H9 (cell line): ENCODE measurements at regions not wholly inside any gene's neighbourhood (a gene's known extent, or its start where the extent isn't known, plus 50 kb on each side); places are given as distances from the start of the nearest gene placed in this dataset.

Experiments used
- DNase-seq: peaks from one replicate; pipeline ENCODE4 v3.0.0-alpha.2; 2017
- H2AFZ ChIP-seq: one replicate; pipeline ENCODE4 v1.6.1; 2013; ENCODE audit warnings: mild to moderate bottlenecking, low read length, control low read depth, moderate library complexity
- H2AK5ac ChIP-seq: 2 replicates; pipeline ENCODE4 v1.6.1; 2013; ENCODE audit warnings: low read length, control low read depth, mixed read lengths; ENCODE audit not compliant: insufficient read length
- H2BK120ac ChIP-seq: one replicate; pipeline ENCODE4 v1.6.1; 2013; ENCODE audit warnings: low read depth, mild to moderate bottlenecking, low read length, control low read depth, inconsistent platforms; ENCODE audit not compliant: poor library complexity, severe bottlenecking
- H2BK12ac ChIP-seq: 2 replicates; pipeline ENCODE4 v1.6.1; 2013; ENCODE audit warnings: low read length, control low read depth, mixed read lengths, low read depth; ENCODE audit not compliant: insufficient read length
- H2BK15ac ChIP-seq: 2 replicates; pipeline ENCODE4 v1.6.1; 2013; ENCODE audit warnings: low read depth, low read length, control low read depth
- H2BK20ac ChIP-seq: one replicate; pipeline ENCODE4 v1.6.1; 2013; ENCODE audit warnings: low read depth, mild to moderate bottlenecking, low read length, control low read depth, inconsistent platforms; ENCODE audit not compliant: poor library complexity, severe bottlenecking
- H2BK5ac ChIP-seq: 2 replicates; pipeline ENCODE4 v1.6.1; 2013; ENCODE audit warnings: low read length, control low read depth, mixed read lengths; ENCODE audit not compliant: insufficient read length
- H3K14ac ChIP-seq: 2 replicates; pipeline ENCODE4 v1.6.1; 2013; ENCODE audit warnings: low read length, control low read depth; ENCODE audit not compliant: insufficient read depth
- H3K18ac ChIP-seq: 2 replicates; pipeline ENCODE4 v1.6.1; 2013; ENCODE audit warnings: low read depth, mild to moderate bottlenecking, mixed read lengths, low read length, control low read depth; ENCODE audit not compliant: insufficient read length
- H3K23ac ChIP-seq: 2 replicates; pipeline ENCODE4 v1.6.1; 2013; ENCODE audit warnings: low read length, control low read depth, mixed read lengths, low read depth; ENCODE audit not compliant: insufficient read length
- H3K23me2 ChIP-seq: 2 replicates; pipeline ENCODE4 v1.6.1; 2013; ENCODE audit warnings: low read depth, mild to moderate bottlenecking, mixed read lengths, low read length, control low read depth; ENCODE audit not compliant: insufficient read length, poor library complexity, severe bottlenecking
- H3K27ac ChIP-seq: 2 replicates; pipeline ENCODE4 v1.5.1; 2013; ENCODE audit warnings: low read length, control low read depth, mixed read lengths, low read depth; ENCODE audit not compliant: insufficient read length
- H3K27me3 ChIP-seq: 2 replicates; pipeline ENCODE4 v1.6.1; 2013; ENCODE audit warnings: low read length, control low read depth, inconsistent platforms; ENCODE audit not compliant: insufficient read depth
- H3K4ac ChIP-seq: 2 replicates; pipeline ENCODE4 v1.6.1; 2013; ENCODE audit warnings: low read depth, mild to moderate bottlenecking, control low read depth, inconsistent platforms, low read length, moderate library complexity
- H3K4me1 ChIP-seq: 2 replicates; pipeline ENCODE4 v1.6.1; 2013; ENCODE audit warnings: low read length, control low read depth, inconsistent platforms; ENCODE audit not compliant: insufficient read depth
- H3K4me2 ChIP-seq: 2 replicates; pipeline ENCODE4 v1.6.1; 2013; ENCODE audit warnings: low read length, control low read depth, mixed read lengths; ENCODE audit not compliant: insufficient read length, insufficient read depth
- H3K56ac ChIP-seq: 2 replicates; pipeline ENCODE4 v1.6.1; 2013; ENCODE audit warnings: low read depth, mild to moderate bottlenecking, mixed read lengths, low read length, control low read depth; ENCODE audit not compliant: insufficient read length
- H3K79me1 ChIP-seq: 2 replicates; pipeline ENCODE4 v1.6.1; 2013; ENCODE audit warnings: low read depth, mild to moderate bottlenecking, moderate library complexity, low read length, control low read depth, inconsistent platforms; ENCODE audit not compliant: insufficient read depth, poor library complexity, severe bottlenecking
- H3K79me2 ChIP-seq: 2 replicates; pipeline ENCODE4 v1.6.1; 2013; ENCODE audit warnings: low read length, control low read depth, inconsistent platforms; ENCODE audit not compliant: insufficient read depth
- H3K9ac ChIP-seq: 2 replicates; pipeline ENCODE4 v1.6.1; 2013; ENCODE audit warnings: low read length, control low read depth, mixed read lengths; ENCODE audit not compliant: insufficient read length; ENCODE audit errors: extremely low read depth
- H3K9me3 ChIP-seq: one replicate; pipeline ENCODE4 v1.6.1; 2013; ENCODE audit warnings: low read depth, low read length, inconsistent platforms; ENCODE audit not compliant: control insufficient read depth
- H3T11ph ChIP-seq: one replicate; pipeline ENCODE4 v1.6.1; 2013; ENCODE audit warnings: mild to moderate bottlenecking, low read length, control low read depth, inconsistent platforms
- H4K20me1 ChIP-seq: one replicate; pipeline ENCODE4 v1.6.1; 2013; ENCODE audit not compliant: control insufficient read depth, insufficient read length, insufficient read depth
- H4K5ac ChIP-seq: 2 replicates; pipeline ENCODE4 v1.6.1; 2013; ENCODE audit warnings: low read depth, mild to moderate bottlenecking, mixed read lengths, low read length, control low read depth; ENCODE audit not compliant: insufficient read length
- H4K8ac ChIP-seq: replicated peaks from 2 replicates; pipeline ENCODE4 v1.6.1; 2013; ENCODE audit warnings: low read length, control low read depth, mixed read lengths, low read depth; ENCODE audit not compliant: insufficient read length
- H4K91ac ChIP-seq: 2 replicates; pipeline ENCODE4 v1.6.1; 2013; ENCODE audit warnings: low read depth, mild to moderate bottlenecking, moderate library complexity, mixed read lengths, low read length, control low read depth; ENCODE audit not compliant: insufficient read length
- H3K27ac Mint-ChIP-seq, 3 experiments: 2 replicates in 2 of 3; 3 replicates in 1 of 3; pipeline ENCODE4 v1.8.0; 2020 to 2021; ENCODE audit warnings: mixed read lengths in 3 of 3, mild to moderate bottlenecking in 1 of 3, moderate library complexity in 1 of 3
- H3K27me3 Mint-ChIP-seq: 2 replicates; pipeline ENCODE4 v1.8.0; 2021; ENCODE audit warnings: low read depth, mild to moderate bottlenecking, moderate library complexity, mixed read lengths
- H3K36me3 Mint-ChIP-seq, 3 experiments: 2 replicates in 2 of 3; 3 replicates in 1 of 3; pipeline ENCODE4 v1.8.0; 2020 to 2021; ENCODE audit warnings: low read depth in 3 of 3, mixed read lengths in 3 of 3; ENCODE audit not compliant: insufficient read depth in 1 of 3
- H3K4me1 Mint-ChIP-seq, 2 experiments: 2 replicates each; pipeline ENCODE4 v1.8.0; 2020; ENCODE audit warnings: mixed read lengths in 2 of 2
- H3K4me3 Mint-ChIP-seq, 2 experiments: 2 replicates in 1 of 2; 3 replicates in 1 of 2; pipeline ENCODE4 v1.8.0; 2020 to 2021; ENCODE audit warnings: mild to moderate bottlenecking in 2 of 2, mixed read lengths in 2 of 2, moderate library complexity in 1 of 2
- H3K9me3 Mint-ChIP-seq, 2 experiments: 2 replicates in 1 of 2; 3 replicates in 1 of 2; pipeline ENCODE4 v1.8.0; 2020; ENCODE audit warnings: mild to moderate bottlenecking in 2 of 2, mixed read lengths in 2 of 2, moderate library complexity in 1 of 2
- CTCF ChIP-seq: fragments of 200-600 bp; sonication (generic); conservative IDR thresholded peaks from 3 replicates; pipeline ENCODE4 v1.8.0; 2021; ENCODE audit warnings: antibody characterized with exemption, mild to moderate bottlenecking
- WGBS: extraction: QIAGEN DNeasy Blood & Tissue Kit; methylation state at CpG from one replicate; pipeline ENCODE4 v1.1.7; 2013; ENCODE audit warnings: missing lambda C conversion rate, low lambda C conversion rate, mixed read lengths; ENCODE audit not compliant: insufficient read length; ENCODE audit errors: extremely low coverage; 5-methylcytosine and 5-hydroxymethylcytosine counted together

DNA sequence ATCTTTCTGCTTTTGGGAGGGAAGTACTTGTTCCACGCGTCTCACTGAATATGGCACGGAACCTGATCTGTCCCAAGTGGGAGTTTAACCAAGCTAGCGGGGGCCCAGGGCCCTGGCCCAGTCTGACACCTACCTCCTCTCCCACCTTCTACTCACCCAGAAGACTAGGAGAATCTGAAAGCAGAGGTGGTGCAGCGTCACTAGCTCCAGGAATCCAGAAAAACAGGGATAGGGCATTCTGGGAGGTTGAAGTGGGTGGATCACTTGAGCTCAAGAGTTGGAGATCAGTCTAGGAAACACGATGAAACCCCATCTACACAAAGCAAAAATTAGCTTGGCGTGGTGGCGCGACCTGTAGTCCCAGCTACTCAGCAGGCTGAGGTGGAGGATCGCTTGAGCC lies 163.5 kb upstream of the ZNF267 start:
- Histone ChIP-seq H2AFZ (no peak overlapping the region), H2BK12ac (no peak overlapping the region), H4K8ac (no peak overlapping the region), H2AK5ac (no peak overlapping the region), H3K4ac (no peak overlapping the region), H3K18ac (no peak overlapping the region), H2BK120ac (no peak overlapping the region), H3K4me2 (no peak overlapping the region), H3K56ac (no peak overlapping the region), H3K27me3 (no peaks in the 10 kb centered on the region), H2BK15ac (no peak overlapping the region), H3K9me3 (no peaks in the 10 kb centered on the region), H4K91ac (no peak overlapping the region), H2BK20ac (no peak overlapping the region), H3K27ac (no peak overlapping the region), H4K5ac (no peak overlapping the region), H2BK5ac (no peak overlapping the region), H3K14ac (no peak overlapping the region), H3T11ph (no peak overlapping the region), H3K9ac (no peak overlapping the region), H3K79me2 (no peaks in the 10 kb centered on the region; the same call in 1 of the 2 replicates), H3K23ac (no peak overlapping the region), H3K79me1 (no peaks in the 10 kb centered on the region), H3K4me1 (peaks cover 6% of the 10 kb centered on the region; the same call in 1 of the 2 replicates), H4K20me1 (no peaks in the 10 kb centered on the region), H3K23me2 (peaks cover 6% of the 10 kb centered on the region)
- H3K27me3 Mint-ChIP-seq: no peaks in the 10 kb centered on the region
- peaks cover 0 to 2% of the 10 kb centered on the region in 2 experiments; a peak in 1 of 5 replicates for H3K9me3 Mint-ChIP-seq
- no peak overlapping the region for H3K27ac Mint-ChIP-seq
- peaks cover 26 to 27% of the 10 kb centered on the region in 2 experiments for H3K4me1 Mint-ChIP-seq
- no peak for TF ChIP-seq CTCF
- H3K4me3 Mint-ChIP-seq: no peak overlapping the region
- H3K36me3 Mint-ChIP-seq: peaks cover 34 to 50% (median 49%) of the 10 kb centered on the region in 3 experiments
- no peak for DNase-seq
- WGBS: no CpG with 5 or more reads among the region's 10 CpGs
